DND-41 (cell line): ENCODE measurements at regions not wholly inside any gene's neighbourhood (a gene's known extent, or its start where the extent isn't known, plus 50 kb on each side); places are given as distances from the start of the nearest gene placed in this dataset.

Experiments
- CTCF ChIP-seq: IDR thresholded peaks from 2 replicates; pipeline ENCODE4 v1.5.1; 2012; ENCODE audit warnings: borderline replicate concordance, low read length, moderate library complexity, mild to moderate bottlenecking; ENCODE audit not compliant: poor library complexity, severe bottlenecking; ENCODE audit errors: extremely low read depth
- EZH2 ChIP-seq: IDR thresholded peaks from 3 replicates; pipeline ENCODE4 v1.6.1; 2012; ENCODE audit warnings: borderline replicate concordance, low read depth, mild to moderate bottlenecking, moderate library complexity, low read length, inconsistent platforms; ENCODE audit not compliant: severe bottlenecking

DNA sequence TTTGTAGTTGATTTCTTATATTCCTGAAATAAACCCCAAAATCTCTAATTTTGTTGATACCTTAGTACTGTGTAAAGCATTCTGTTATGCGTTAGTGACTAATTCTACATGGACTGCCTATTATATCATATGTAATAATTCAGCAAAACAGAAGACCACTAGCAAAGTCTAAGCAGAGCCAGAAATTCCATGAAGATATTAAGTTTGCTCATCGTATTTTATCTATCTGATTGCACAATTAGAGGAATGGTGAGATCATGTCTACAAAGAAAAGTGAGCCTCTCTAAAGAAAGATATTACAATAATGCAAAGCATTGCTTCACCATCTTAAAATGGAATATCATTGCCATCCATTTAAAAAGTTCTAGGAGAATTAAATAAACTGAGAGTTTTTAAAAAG, 374.6 kb upstream of the SLC7A11 start:
- no peak for TF ChIP-seq CTCF
- TF ChIP-seq EZH2 = no peak
